Central memory CD8-positive, alpha-beta T cell (primary cell): ENCODE measurements at regions not wholly inside any gene's neighbourhood (a gene's known extent, or its start where the extent isn't known, plus 50 kb on each side); places are given as distances from the start of the nearest gene placed in this dataset.

Experiments
- ATAC-seq: fragments of 150-1000 bp; cut with Tn5 transposase; replicated peaks from 2 replicates; pipeline ENCODE4 v1.10.0; 2022; ENCODE audit warnings: mild to moderate bottlenecking, moderate FRiP score, moderate number of reproducible peaks; ENCODE audit not compliant: poor library complexity, severe bottlenecking; ENCODE audit errors: extremely low read depth
- DNase-seq, 2 donors: peaks; one replicate each; pipeline ENCODE4 v3.0.0; 2021; ENCODE audit warnings: low spot score in 2 of 2
- H3K27ac Mint-ChIP-seq: one replicate; pipeline ENCODE4 v1.8.0; 2022; ENCODE audit warnings: low read depth, mild to moderate bottlenecking, moderate library complexity, mixed read lengths
- H3K27me3 Mint-ChIP-seq: one replicate; pipeline ENCODE4 v1.8.0; 2022; ENCODE audit warnings: mixed read lengths
- H3K36me3 Mint-ChIP-seq: one replicate; pipeline ENCODE4 v1.8.0; 2022; ENCODE audit warnings: mild to moderate bottlenecking, moderate library complexity, mixed read lengths; ENCODE audit not compliant: insufficient read depth
- H3K4me1 Mint-ChIP-seq: one replicate; pipeline ENCODE4 v1.8.0; 2022; ENCODE audit warnings: mixed read lengths
- H3K4me3 Mint-ChIP-seq: one replicate; pipeline ENCODE4 v1.8.0; 2022; ENCODE audit warnings: mild to moderate bottlenecking, moderate library complexity, mixed read lengths
- H3K9me3 Mint-ChIP-seq: one replicate; pipeline ENCODE4 v1.8.0; 2022; ENCODE audit warnings: mixed read lengths

GRCh38 chr2:53108246-53108645 is 659.4 kb upstream of the CHAC2 start:
- H3K4me1 Mint-ChIP-seq: no peaks in the 10 kb centered on the region
- no peak overlapping the region for H3K27ac Mint-ChIP-seq
- ATAC-seq (no peak), DNase-seq (no peak)
- peaks cover 6% of the 10 kb centered on the region for H3K9me3 Mint-ChIP-seq
- no peak overlapping the region for H3K4me3 Mint-ChIP-seq
- no peaks in the 10 kb centered on the region for H3K27me3 Mint-ChIP-seq
- H3K36me3 Mint-ChIP-seq: no peaks in the 10 kb centered on the region

- Mint-ChIP-seq H3K27ac (no peak overlapping the region), H3K36me3 (peaks cover 2% of the 10 kb centered on the region), H3K4me3 (no peak overlapping the region), H3K9me3 (peaks cover 6% of the 10 kb centered on the region), H3K4me1 (no peaks in the 10 kb centered on the region), H3K27me3 (no peaks in the 10 kb centered on the region)
- ATAC-seq: no peak
- no peak for DNase-seq
These were observed 663.3 kb upstream of the CHAC2 start for GRCh38 chr2:53104263-53104662.

GRCh38 chr2:53103679-53104078 is 663.9 kb upstream of the CHAC2 start:
- ATAC-seq (no peak), DNase-seq (no peak)
- H3K27me3 Mint-ChIP-seq: no peaks in the 10 kb centered on the region
- H3K27ac Mint-ChIP-seq: no peak overlapping the region
- peaks cover 2% of the 10 kb centered on the region for H3K36me3 Mint-ChIP-seq
- H3K9me3 Mint-ChIP-seq: peaks cover 6% of the 10 kb centered on the region
- H3K4me3 Mint-ChIP-seq: no peak overlapping the region
- H3K4me1 Mint-ChIP-seq: no peaks in the 10 kb centered on the region

- Mint-ChIP-seq H3K9me3 (no peaks in the 10 kb centered on the region), H3K36me3 (peaks cover 2% of the 10 kb centered on the region), H3K4me1 (no peaks in the 10 kb centered on the region), H3K4me3 (no peak overlapping the region), H3K27ac (no peak overlapping the region), H3K27me3 (no peaks in the 10 kb centered on the region)
- DNase-seq: no peak
- ATAC-seq: no peak
These were observed 668.9 kb upstream of the CHAC2 start for GRCh38 chr2:53098696-53099078.

- ATAC-seq: no peak
- no peak overlapping the region for H3K27ac Mint-ChIP-seq
- H3K36me3 Mint-ChIP-seq: peaks cover 2% of the 10 kb centered on the region
- H3K9me3 Mint-ChIP-seq: no peaks in the 10 kb centered on the region
- DNase-seq: no peak
- H3K27me3 Mint-ChIP-seq: no peaks in the 10 kb centered on the region
- no peaks in the 10 kb centered on the region for H3K4me1 Mint-ChIP-seq
- H3K4me3 Mint-ChIP-seq: no peak overlapping the region
These were observed 671.3 kb upstream of the CHAC2 start for GRCh38 chr2:53096351-53096750.

GRCh38 chr2:53095664-53096063 is 671.9 kb upstream of the CHAC2 start:
- Mint-ChIP-seq H3K27me3 (no peaks in the 10 kb centered on the region), H3K4me3 (no peak overlapping the region), H3K27ac (no peak overlapping the region), H3K36me3 (peaks cover 1% of the 10 kb centered on the region), H3K9me3 (no peaks in the 10 kb centered on the region), H3K4me1 (no peaks in the 10 kb centered on the region)
- ATAC-seq (no peak), DNase-seq (no peak)

GRCh38 chr2:53095227-53095626 is 672.4 kb upstream of the CHAC2 start:
- Mint-ChIP-seq H3K36me3 (no peaks in the 10 kb centered on the region), H3K4me3 (no peak overlapping the region), H3K4me1 (no peaks in the 10 kb centered on the region), H3K27me3 (no peaks in the 10 kb centered on the region), H3K27ac (no peak overlapping the region), H3K9me3 (peaks cover 3% of the 10 kb centered on the region)
- ATAC-seq (no peak), DNase-seq (no peak)

- Mint-ChIP-seq H3K9me3 (peaks cover 6% of the 10 kb centered on the region), H3K27ac (no peak overlapping the region), H3K4me1 (no peaks in the 10 kb centered on the region), H3K27me3 (no peaks in the 10 kb centered on the region), H3K4me3 (no peak overlapping the region), H3K36me3 (peaks cover 1% of the 10 kb centered on the region)
- ATAC-seq: no peak
- DNase-seq: no peak
These were observed 674.2 kb upstream of the CHAC2 start for GRCh38 chr2:53093355-53093754.

- Mint-ChIP-seq H3K27ac (no peak overlapping the region), H3K4me1 (no peaks in the 10 kb centered on the region), H3K9me3 (peaks cover 6% of the 10 kb centered on the region), H3K27me3 (no peaks in the 10 kb centered on the region), H3K4me3 (no peak overlapping the region), H3K36me3 (peaks cover 1% of the 10 kb centered on the region)
- DNase-seq (no peak), ATAC-seq (no peak)
These were observed 676.4 kb upstream of the CHAC2 start for GRCh38 chr2:53091183-53091582.

GRCh38 chr2:53087874-53088461 is 679.6 kb upstream of the CHAC2 start:
- DNase-seq (no peak), ATAC-seq (no peak)
- no peaks in the 10 kb centered on the region for H3K4me1 Mint-ChIP-seq
- no peaks in the 10 kb centered on the region for H3K27me3 Mint-ChIP-seq
- H3K27ac Mint-ChIP-seq: no peak overlapping the region
- H3K9me3 Mint-ChIP-seq: peaks cover 10% of the 10 kb centered on the region
- H3K36me3 Mint-ChIP-seq: peaks cover 1% of the 10 kb centered on the region
- no peak overlapping the region for H3K4me3 Mint-ChIP-seq

- DNase-seq (no peak), ATAC-seq (no peak)
- Mint-ChIP-seq H3K36me3 (peaks cover 1% of the 10 kb centered on the region), H3K27me3 (no peaks in the 10 kb centered on the region), H3K4me1 (no peaks in the 10 kb centered on the region), H3K27ac (no peak overlapping the region), H3K9me3 (peaks cover 10% of the 10 kb centered on the region), H3K4me3 (no peak overlapping the region)
These were observed 680.2 kb upstream of the CHAC2 start for GRCh38 chr2:53087262-53087873.

- Mint-ChIP-seq H3K27ac (no peak overlapping the region), H3K4me3 (no peak overlapping the region), H3K4me1 (no peaks in the 10 kb centered on the region), H3K36me3 (no peaks in the 10 kb centered on the region), H3K27me3 (no peaks in the 10 kb centered on the region), H3K9me3 (peaks cover 17% of the 10 kb centered on the region)
- no peak for ATAC-seq
- DNase-seq: no peak
These were observed 690.2 kb upstream of the CHAC2 start for GRCh38 chr2:53077413-53077812.

- no peak overlapping the region for H3K4me3 Mint-ChIP-seq
- peaks cover 12% of the 10 kb centered on the region for H3K9me3 Mint-ChIP-seq
- no peaks in the 10 kb centered on the region for H3K36me3 Mint-ChIP-seq
- no peaks in the 10 kb centered on the region for H3K4me1 Mint-ChIP-seq
- H3K27ac Mint-ChIP-seq: no peak overlapping the region
- DNase-seq: no peak
- H3K27me3 Mint-ChIP-seq: no peaks in the 10 kb centered on the region
- ATAC-seq: no peak
These were observed 691.8 kb upstream of the CHAC2 start for GRCh38 chr2:53075760-53076159.
